GM21447 (cell line): ENCODE measurements at regions not wholly inside any gene's neighbourhood (a gene's known extent, or its start where the extent isn't known, plus 50 kb on each side); places are given as distances from the start of the nearest gene placed in this dataset.
A peak's percentile ranks its signal among the peaks of the same experiment; 100 is the strongest.

Experiments
- ATAC-seq: cut with Tn5 transposase; IDR thresholded peaks from one replicate; pipeline ENCODE4 v1.9.1; 2021; ENCODE audit not compliant: unreplicated experiment

DNA sequence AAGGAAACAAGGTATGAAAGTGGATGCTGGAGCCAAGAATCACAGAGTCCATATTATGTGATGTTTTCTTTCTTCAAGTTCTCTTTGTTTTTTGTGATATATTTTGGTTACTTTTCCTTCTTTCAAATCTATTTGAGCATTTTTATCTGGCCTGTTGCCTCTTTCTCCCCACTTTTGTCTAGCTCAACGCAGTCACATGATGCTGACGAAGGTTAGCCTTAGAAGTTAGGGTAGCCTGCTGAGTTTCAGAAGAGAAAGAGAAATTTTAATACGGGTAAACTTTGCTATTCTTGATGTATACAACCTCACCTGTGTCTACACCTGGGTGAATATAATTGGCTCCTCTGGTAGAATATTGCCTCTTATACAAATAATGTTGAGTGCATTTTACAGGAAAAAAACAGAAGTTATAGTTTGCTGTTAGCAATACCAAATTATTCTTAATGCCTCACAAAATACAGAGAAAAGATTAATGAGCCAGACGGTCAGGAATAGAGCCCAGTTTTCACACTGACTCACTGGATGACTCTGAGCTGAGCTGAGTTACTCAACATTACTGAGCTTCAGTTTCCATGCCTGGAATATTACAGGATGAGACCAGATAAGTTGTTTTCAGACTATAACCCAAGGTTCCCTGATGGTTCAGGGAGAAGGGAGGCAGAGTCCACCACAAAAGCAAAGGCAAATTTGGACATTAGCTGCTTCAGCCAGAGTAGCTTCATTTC, 161.6 kb upstream of the BDNF start:
- ATAC-seq: no peak

- ATAC-seq: no peak
Measured at GRCh38 chr11:27860811-27861210, 160.6 kb upstream of the BDNF start.

GRCh38 chr11:27858866-27859265, 158.6 kb upstream of the BDNF start:
- no peak for ATAC-seq

GRCh38 chr11:27857588-27857987, 157.3 kb upstream of the BDNF start:
- no peak for ATAC-seq

DNA sequence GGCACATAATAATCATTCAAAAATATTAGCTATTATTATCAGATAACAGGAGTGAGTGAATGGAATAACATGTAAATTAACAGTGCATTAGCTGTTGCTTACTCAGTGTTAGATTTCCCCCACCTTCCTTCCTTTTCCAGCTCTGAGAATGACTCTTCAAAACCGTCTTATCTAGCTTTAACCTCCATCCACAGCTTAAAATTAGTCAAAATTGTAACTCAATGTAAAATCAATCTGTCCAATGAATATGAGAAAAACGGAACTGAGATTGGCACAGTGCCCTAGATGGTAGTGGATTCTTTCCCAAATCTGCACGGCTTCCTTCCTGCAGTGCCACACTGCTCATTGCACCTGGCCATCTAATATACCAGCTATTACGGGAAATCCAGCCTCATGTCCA, 156.8 kb upstream of the BDNF start:
- ATAC-seq: no peak

GRCh38 chr11:27848423-27848822, 148.2 kb upstream of the BDNF start:
- ATAC-seq: no peak

GRCh38 chr11:27847496-27847895, 147.2 kb upstream of the BDNF start:
- ATAC-seq: no peak

GRCh38 chr11:27842290-27842689, 142.0 kb upstream of the BDNF start:
- ATAC-seq: peak; percentile 46

DNA sequence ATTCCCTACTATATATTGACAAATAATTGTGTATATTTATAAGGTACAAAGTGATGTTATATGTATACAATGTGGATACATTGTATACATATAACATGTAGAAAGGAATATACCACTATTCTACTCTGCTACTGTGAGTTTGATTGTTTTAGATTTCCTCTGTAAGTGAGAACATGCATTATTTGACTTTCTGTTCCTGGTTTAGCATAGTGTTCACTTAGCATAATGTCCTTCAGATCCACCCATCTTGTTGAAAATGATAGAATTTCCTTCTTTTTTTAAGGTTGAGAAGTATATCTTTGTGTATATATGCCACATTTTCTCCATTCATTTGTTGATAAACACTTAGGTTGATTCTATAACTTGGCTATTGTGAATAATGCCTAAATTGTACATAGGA, 140.8 kb upstream of the BDNF start:
- ATAC-seq: no peak

GRCh38 chr11:27839226-27839913, 139.1 kb upstream of the BDNF start:
- no peak for ATAC-seq

- ATAC-seq: no peak
Measured at GRCh38 chr11:27838674-27839073, 138.4 kb upstream of the BDNF start.

DNA sequence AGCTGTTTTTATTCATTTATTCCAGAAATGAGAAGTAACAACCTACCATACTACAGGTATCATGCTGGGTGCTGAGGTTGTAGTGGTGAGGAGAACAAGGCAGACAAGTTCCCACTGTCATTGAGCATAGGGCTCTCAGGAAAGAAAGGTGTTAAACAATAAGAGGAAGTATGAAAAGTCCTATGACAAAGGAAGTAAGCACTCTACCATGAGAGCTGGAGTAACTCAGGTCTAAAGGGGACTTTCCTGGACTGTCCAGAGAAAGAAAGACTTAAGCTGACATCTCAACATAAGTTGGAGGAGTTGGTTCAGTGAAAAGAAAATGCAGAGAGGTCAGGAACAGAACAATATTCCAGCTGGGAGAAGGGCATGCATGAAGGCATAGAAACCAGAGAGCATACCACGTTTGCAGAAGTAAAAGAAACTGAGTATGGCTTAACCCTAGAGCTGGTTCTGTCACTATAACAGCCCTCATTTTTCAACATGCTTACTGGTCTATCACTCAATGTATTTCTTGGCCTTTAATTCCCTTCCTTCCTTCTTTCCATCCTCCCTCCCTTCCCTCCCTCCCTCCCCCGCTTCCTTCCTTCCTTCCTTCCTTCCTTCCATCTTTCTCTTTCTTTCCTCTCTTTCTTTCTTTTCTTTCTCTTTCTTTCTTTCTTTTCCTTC, 137.8 kb upstream of the BDNF start:
- peak; percentile 90 for ATAC-seq

- no peak for ATAC-seq
Measured at GRCh38 chr11:27830206-27830605, 130.0 kb upstream of the BDNF start.

- no peak for ATAC-seq
Measured at GRCh38 chr11:27820249-27820648, 120.0 kb upstream of the BDNF start.

- ATAC-seq: no peak
Measured at GRCh38 chr11:27816197-27816596, 115.9 kb upstream of the BDNF start.

DNA sequence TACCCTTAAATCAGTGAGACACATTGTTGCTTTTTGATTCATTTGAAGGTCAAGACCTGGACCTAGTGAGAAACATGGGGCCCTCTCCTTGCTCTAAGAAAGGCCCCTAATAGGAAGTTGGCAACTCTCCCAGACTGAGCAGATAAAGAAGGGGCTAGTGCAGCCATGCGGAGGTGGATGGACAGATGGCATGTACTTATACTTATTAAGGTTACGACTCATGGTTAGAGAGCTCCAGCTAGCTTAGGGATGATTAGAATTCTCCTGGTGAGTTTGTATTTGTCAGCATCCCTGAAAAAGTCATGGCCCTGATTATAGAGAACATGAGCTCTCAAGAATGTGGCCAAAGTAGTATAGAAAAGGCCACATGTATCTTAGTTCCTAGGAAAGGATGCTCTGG, 112.1 kb upstream of the BDNF start:
- no peak for ATAC-seq

DNA sequence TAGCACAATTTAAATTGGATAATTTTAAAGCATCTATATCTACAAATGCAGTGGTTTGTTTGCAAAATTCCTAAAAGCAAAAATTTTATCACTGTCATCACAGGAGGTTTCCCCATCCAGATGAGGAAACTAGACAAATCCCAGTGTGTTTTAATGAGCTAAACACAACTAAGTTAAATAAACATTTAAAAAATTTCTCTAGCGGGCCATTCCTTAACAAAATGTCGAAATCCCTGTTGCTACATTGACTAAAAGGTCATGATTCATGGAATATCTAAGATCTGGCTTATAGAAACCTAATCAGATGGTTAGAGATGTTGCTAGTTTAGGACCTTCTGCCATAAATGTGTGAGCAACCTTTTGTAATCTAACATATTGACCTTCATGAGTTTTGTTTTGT, 107.3 kb upstream of the BDNF start:
- ATAC-seq: no peak

GRCh38 chr11:27806122-27806521, 105.9 kb upstream of the BDNF start:
- ATAC-seq: no peak

- no peak for ATAC-seq
Measured at GRCh38 chr11:27795955-27796861, 96.0 kb upstream of the BDNF start.

- no peak for ATAC-seq
Measured at GRCh38 chr11:27786864-27787263, 86.6 kb upstream of the BDNF start.

GRCh38 chr11:27786331-27786730, 86.1 kb upstream of the BDNF start:
- no peak for ATAC-seq
